Ovary (tissue), 7 donors: ENCODE measurements at regions not wholly inside any gene's neighbourhood (a gene's known extent, or its start where the extent isn't known, plus 50 kb on each side); places are given as distances from the start of the nearest gene placed in this dataset.

Experiments
- DNase-seq, 5 donors: peaks; one replicate each; pipeline ENCODE4 v3.0.0-alpha.2; 2019 to 2020
- H3K27ac ChIP-seq, 2 donors: fragments of 200-600 bp; one replicate each; pipeline versions ENCODE4 v1.5.1 to v1.8.0; 2019 to 2022
- H3K27me3 ChIP-seq: fragments of 200-600 bp; one replicate; pipeline ENCODE4 v1.8.0; 2022
- H3K36me3 ChIP-seq: fragments of 200-600 bp; sonication (generic); one replicate; pipeline ENCODE4 v1.5.1; 2019
- H3K4me1 ChIP-seq: one replicate; pipeline ENCODE4 v1.8.1; 2013; ENCODE audit warnings: mild to moderate bottlenecking, moderate library complexity; ENCODE audit not compliant: insufficient read depth
- H3K4me3 ChIP-seq: fragments of 200-600 bp; sonication (generic); one replicate; pipeline ENCODE4 v1.5.1; 2017
- H3K9me3 ChIP-seq, 2 donors: fragments of 200-600 bp in 1 of 2; sonication (generic) in 1 of 2; one replicate each; pipeline versions ENCODE4 v1.5.1 to v1.8.1; 2013 to 2019; ENCODE audit warnings: mild to moderate bottlenecking in 1 of 2, moderate library complexity in 1 of 2
- CTCF ChIP-seq, 3 donors: fragments of 450-650 bp in 2 of 3; fragments of 200-600 bp in 1 of 3; IDR thresholded peaks; one replicate each; pipeline versions ENCODE4 v1.5.1 to v1.8.0; 2016 to 2022; ENCODE audit warnings: antibody characterized with exemption in 3 of 3, mild to moderate bottlenecking in 1 of 3
- EP300 ChIP-seq: sonication (generic); formaldehyde crosslinking; IDR thresholded peaks from one replicate; pipeline ENCODE4 v1.6.1; 2017; ENCODE audit warnings: antibody characterized with exemption
- POLR2A ChIP-seq: fragments of 450-650 bp; IDR thresholded peaks from one replicate; pipeline ENCODE4 v1.6.1; 2017; ENCODE audit warnings: antibody characterized with exemption, mild to moderate bottlenecking, moderate library complexity
- WGBS, 3 donors: extraction: QIAGEN DNeasy Blood & Tissue Kit in 1 of 3; methylation state at CpG; one replicate each; pipeline versions ENCODE4 v1.1.5 to v1.1.7; 2013 to 2017; 5-methylcytosine and 5-hydroxymethylcytosine counted together
- intact Hi-C, 4 donors: fragments of 100-400 bp; cut with DNase I; formaldehyde crosslinking; loops; one replicate each; pipeline versions ENCODE4 v1.11.0 to v1.15.1; 2022 to 2023
- donor health status: DM: no; HTN: no; CAD: no; lungs with moderate emphysema.
- donor health status: DM: no; HTN: no; CAD: no.
- donor health status: Bipolar disorder and iron deficiency.
- donor health status: DM: no; HTN: no; CAD: no.
- donor health status: DM: yes; HTN: yes; CAD: no.

DNA sequence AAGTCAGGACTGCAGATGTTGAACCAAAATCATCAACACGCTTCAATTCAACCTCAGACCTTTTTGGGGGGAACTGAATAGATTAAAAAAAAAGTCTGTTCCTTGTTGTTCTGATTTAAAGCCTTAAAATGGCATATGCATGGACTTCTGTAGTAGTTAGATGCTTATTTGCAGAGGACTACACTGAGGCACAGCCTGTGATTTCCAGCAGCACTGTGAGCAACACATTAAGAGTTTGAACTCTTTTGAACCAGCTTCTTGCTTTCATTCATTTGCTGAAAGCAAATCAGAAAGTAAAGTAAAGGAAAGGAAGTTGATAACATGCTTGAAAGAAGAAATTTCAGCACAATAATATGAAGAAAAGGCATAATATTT, 60.7 kb upstream of the DMAC1 start:
- no peak overlapping the region for H3K27ac ChIP-seq
- no peaks in the 10 kb centered on the region for H3K36me3 ChIP-seq
- H3K4me3 ChIP-seq = no peak overlapping the region
- intact Hi-C loops = no loop called here
- no peak for DNase-seq
- WGBS, 3 donors = 54 to 66% (median 63%) methylated on average over 1 of the region's 1 CpG
- no peaks in the 10 kb centered on the region for H3K4me1 ChIP-seq
- H3K27me3 ChIP-seq = no peaks in the 10 kb centered on the region
- no peak for TF ChIP-seq CTCF (IDR thresholded peaks at IDR 0.05)
- no peak for TF ChIP-seq EP300
- no peak for TF ChIP-seq POLR2A
- no peaks in the 10 kb centered on the region for H3K9me3 ChIP-seq

GRCh38 chr9:7859701-7860334, 60.2 kb upstream of the DMAC1 start:
- no peak overlapping the region for H3K27ac ChIP-seq
- intact Hi-C loops = no loop called here
- no peaks in the 10 kb centered on the region for H3K36me3 ChIP-seq
- TF ChIP-seq POLR2A (no peak), EP300 (no peak), CTCF (IDR thresholded peaks at IDR 0.05) (no peak)
- H3K9me3 ChIP-seq = no peaks in the 10 kb centered on the region
- no peaks in the 10 kb centered on the region for H3K27me3 ChIP-seq
- DNase-seq = no peak
- H3K4me1 ChIP-seq = no peaks in the 10 kb centered on the region
- 41 to 51% (median 45%) methylated on average over 3 of the region's 3 CpGs for WGBS, 3 donors
- H3K4me3 ChIP-seq = no peak overlapping the region

DNA sequence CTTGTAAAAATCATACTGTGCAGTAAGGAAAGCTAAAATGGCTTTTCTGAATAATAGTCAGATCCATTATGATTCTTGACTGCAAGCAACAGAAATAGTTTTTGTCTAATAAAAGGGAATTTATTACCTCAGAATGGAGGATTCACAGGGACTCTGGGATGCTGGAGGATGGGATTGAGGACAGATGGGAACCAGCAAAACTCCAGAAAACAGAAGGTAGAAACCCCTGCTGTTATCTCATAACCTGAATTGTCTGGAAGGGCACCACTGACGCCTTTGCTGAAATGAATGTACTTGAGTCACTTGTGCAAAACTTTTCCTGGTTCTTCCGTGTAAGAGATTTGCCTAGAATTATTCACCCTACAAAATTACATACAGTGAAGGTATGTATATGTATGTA, 58.6 kb upstream of the DMAC1 start:
- H3K4me1 ChIP-seq = no peaks in the 10 kb centered on the region
- TF ChIP-seq CTCF (IDR thresholded peaks at IDR 0.05) (no peak), EP300 (no peak), POLR2A (no peak)
- intact Hi-C loops = no loop called here
- H3K27ac ChIP-seq = no peak overlapping the region
- 79 to 83% (median 83%) methylated on average over 2 of the region's 2 CpGs for WGBS, 3 donors
- H3K27me3 ChIP-seq = no peaks in the 10 kb centered on the region
- H3K36me3 ChIP-seq = no peaks in the 10 kb centered on the region
- H3K4me3 ChIP-seq = no peak overlapping the region
- no peak for DNase-seq
- H3K9me3 ChIP-seq = no peaks in the 10 kb centered on the region

DNA sequence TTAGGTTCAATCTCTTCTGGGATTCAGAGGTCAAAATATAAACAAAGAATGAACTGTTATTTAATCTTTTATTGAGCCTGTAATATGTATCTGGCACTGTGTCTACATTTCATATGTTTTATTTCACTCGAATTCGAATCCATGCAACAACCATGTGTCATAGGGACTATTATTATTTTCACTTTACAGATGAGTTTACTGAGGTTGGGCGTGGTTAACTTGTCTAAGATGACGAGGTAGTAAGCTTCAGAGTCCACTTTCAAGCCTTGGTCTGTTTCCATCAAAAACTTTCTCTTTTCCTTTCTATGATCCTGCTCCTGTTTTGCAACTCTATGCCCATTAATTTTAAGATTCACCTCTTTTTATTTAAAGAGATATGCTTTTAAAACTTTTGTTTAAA, 55.2 kb upstream of the DMAC1 start:
- no peaks in the 10 kb centered on the region for H3K9me3 ChIP-seq
- intact Hi-C loops = no loop called here
- no peak overlapping the region for H3K4me3 ChIP-seq
- DNase-seq = no peak
- TF ChIP-seq POLR2A = no peak
- no peak for TF ChIP-seq EP300
- TF ChIP-seq CTCF (IDR thresholded peaks at IDR 0.05) = no peak
- no peaks in the 10 kb centered on the region for H3K36me3 ChIP-seq
- no peaks in the 10 kb centered on the region for H3K27me3 ChIP-seq
- 74 to 87% (median 81%) methylated on average over 4 of the region's 4 CpGs for WGBS, 3 donors
- H3K27ac ChIP-seq = no peak overlapping the region
- H3K4me1 ChIP-seq = no peaks in the 10 kb centered on the region
